H1 (cell line): ENCODE measurements at regions not wholly inside any gene's neighbourhood (a gene's known extent, or its start where the extent isn't known, plus 50 kb on each side); places are given as distances from the start of the nearest gene placed in this dataset.

Experiments
- CTCF ChIA-PET: fragments of 300-600 bp; sonication (Branson Sonifier 250); formaldehyde crosslinking; loops from one replicate; lab custom pipeline; 2021; ENCODE audit not compliant: partially characterized antibody; lab: Charles Lee
- POLR2A ChIA-PET: fragments of 300-600 bp; sonication (Branson Sonifier 250); formaldehyde crosslinking; loops from one replicate; lab custom pipeline; 2021; ENCODE audit warnings: inconsistent platforms; ENCODE audit not compliant: partially characterized antibody; lab: Charles Lee
- DNase-seq, 2 experiments: peaks; one replicate each; pipeline versions ENCODE4 v3.0.0 to v3.0.0-alpha.2; 2010 to 2022; ENCODE audit warnings: low spot score in 2 of 2, low read depth in 1 of 2, mixed read lengths in 1 of 2
- FAIRE-seq: peaks from 2 replicates; lab custom pipeline; 2011; peaks lifted over from hg19 to GRCh38; lab: Jason Lieb, UNC
- H2AFZ ChIP-seq: 2 replicates; pipeline ENCODE4 v1.8.1; 2012; ENCODE audit warnings: low read length, inconsistent platforms
- H2AK5ac ChIP-seq: 2 replicates; pipeline ENCODE4 v1.6.1; 2013; ENCODE audit warnings: low read depth, low read length
- H2BK120ac ChIP-seq: replicated peaks from 2 replicates; pipeline ENCODE3; 2013; ENCODE audit warnings: low read depth, low read length, inconsistent platforms
- H2BK12ac ChIP-seq: 2 replicates; pipeline ENCODE4 v1.6.1; 2013; ENCODE audit warnings: low read depth, low read length
- H2BK15ac ChIP-seq: 2 replicates; pipeline ENCODE4 v1.6.1; 2013; ENCODE audit warnings: low read length
- H2BK20ac ChIP-seq: 2 replicates; pipeline ENCODE4 v1.6.1; 2013; ENCODE audit warnings: low read length
- H2BK5ac ChIP-seq: 2 replicates; pipeline ENCODE4 v1.6.1; 2013; ENCODE audit warnings: low read depth, low read length
- H3K14ac ChIP-seq: 2 replicates; pipeline ENCODE4 v1.6.1; 2013; ENCODE audit warnings: inconsistent platforms; ENCODE audit not compliant: insufficient read length
- H3K18ac ChIP-seq: 2 replicates; pipeline ENCODE4 v1.6.1; 2013; ENCODE audit warnings: low read length; ENCODE audit errors: extremely low read depth
- H3K23ac ChIP-seq: 2 replicates; pipeline ENCODE4 v1.6.1; 2013; ENCODE audit warnings: inconsistent platforms; ENCODE audit not compliant: insufficient read length
- H3K23me2 ChIP-seq: 2 replicates; pipeline ENCODE4 v1.6.1; 2013; ENCODE audit warnings: low read depth, low read length
- H3K27ac ChIP-seq: 2 replicates; pipeline ENCODE4 v1.6.1; 2011; ENCODE audit warnings: low read depth, low read length, inconsistent platforms
- H3K27me3 ChIP-seq, 4 experiments: replicated peaks in 1 of 4; 1 replicate in 1 of 4; 2 replicates in 3 of 4; pipeline versions ENCODE4 v1.6.1 to v1.8.1; 2011 to 2013; ENCODE audit warnings: low read length in 3 of 4, mild to moderate bottlenecking in 3 of 4, inconsistent platforms in 2 of 4, mixed read lengths in 2 of 4, moderate library complexity in 1 of 4; ENCODE audit not compliant: control insufficient read depth in 3 of 4, insufficient read depth in 3 of 4; ENCODE audit errors: extremely low read depth in 1 of 4
- H3K36me3 ChIP-seq, 4 experiments: 2 replicates each; pipeline versions ENCODE4 v1.6.1 to v1.8.1; 2011 to 2013; ENCODE audit warnings: mild to moderate bottlenecking in 4 of 4, low read length in 3 of 4, moderate library complexity in 2 of 4, control low read depth in 1 of 4, inconsistent platforms in 1 of 4; ENCODE audit not compliant: insufficient read depth in 4 of 4, control insufficient read depth in 2 of 4
- H3K4ac ChIP-seq: replicated peaks from 2 replicates; pipeline ENCODE3; 2013; ENCODE audit warnings: low read length, low read depth, mixed read lengths, inconsistent platforms; ENCODE audit not compliant: insufficient read length
- H3K4me1 ChIP-seq, 4 experiments: replicated peaks in 1 of 4; 1 replicate in 1 of 4; 2 replicates in 3 of 4; pipeline versions ENCODE4 v1.6.1 to v1.8.1; 2011 to 2013; ENCODE audit warnings: low read length in 3 of 4, inconsistent platforms in 2 of 4, mixed read lengths in 1 of 4; ENCODE audit not compliant: insufficient read depth in 4 of 4, control insufficient read depth in 3 of 4
- H3K4me2 ChIP-seq, 2 experiments: 2 replicates each; pipeline versions ENCODE4 v1.6.1 to v1.8.1; 2011 to 2013; ENCODE audit warnings: low read depth in 2 of 2, low read length in 2 of 2, control low read depth in 1 of 2, inconsistent platforms in 1 of 2, mild to moderate bottlenecking in 1 of 2; ENCODE audit not compliant: insufficient read depth in 1 of 2
- H3K4me3 ChIP-seq, 4 experiments: fragments of 200-600, 300-600 bp in 1 of 4; sonication (generic), shearing (Covaris generic), sonication (Bioruptor Twin) in 1 of 4; 2 replicates each; pipeline versions ENCODE4 v1.5.1 to v1.8.1; 2011 to 2016; ENCODE audit warnings: low read length in 4 of 4, low read depth in 3 of 4, control low read depth in 2 of 4, inconsistent platforms in 2 of 4, mild to moderate bottlenecking in 2 of 4, mixed read lengths in 1 of 4, moderate library complexity in 1 of 4; ENCODE audit not compliant: insufficient read depth in 2 of 4; ENCODE audit errors: extremely low read depth in 1 of 4
- H3K56ac ChIP-seq: replicated peaks from 2 replicates; pipeline ENCODE3; 2013; ENCODE audit warnings: low read depth, mild to moderate bottlenecking, mixed read lengths, low read length, inconsistent platforms; ENCODE audit not compliant: insufficient read length
- H3K79me1 ChIP-seq: 2 replicates; pipeline ENCODE4 v1.6.1; 2013; ENCODE audit warnings: low read depth, low read length, control low read depth
- H3K79me2 ChIP-seq, 2 experiments: 2 replicates each; pipeline versions ENCODE4 v1.6.1 to v1.8.1; 2012 to 2013; ENCODE audit warnings: low read length in 2 of 2, mild to moderate bottlenecking in 2 of 2, inconsistent platforms in 1 of 2; ENCODE audit not compliant: insufficient read depth in 2 of 2, control insufficient read depth in 1 of 2
- H3K9ac ChIP-seq, 4 experiments: replicated peaks in 1 of 4; 1 replicate in 1 of 4; 2 replicates in 3 of 4; pipeline versions ENCODE4 v1.6.1 to v1.8.1; 2011 to 2013; ENCODE audit warnings: low read depth in 3 of 4, low read length in 3 of 4, control low read depth in 2 of 4, mild to moderate bottlenecking in 2 of 4, moderate library complexity in 2 of 4, inconsistent platforms in 1 of 4; ENCODE audit errors: extremely low read depth in 1 of 4
- H3K9me3 ChIP-seq, 2 experiments: 2 replicates each; pipeline versions ENCODE4 v1.6.1 to v1.8.1; 2012 to 2013; ENCODE audit warnings: mild to moderate bottlenecking in 2 of 2, moderate library complexity in 2 of 2, control low read depth in 1 of 2, inconsistent platforms in 1 of 2, low read depth in 1 of 2, low read length in 1 of 2, mixed read lengths in 1 of 2; ENCODE audit not compliant: insufficient read depth in 2 of 2
- H4K20me1 ChIP-seq, 2 experiments: replicated peaks in 1 of 2; 2 replicates each; pipeline versions ENCODE3 to v1.8.1; 2011 to 2013; ENCODE audit warnings: inconsistent platforms in 2 of 2, low read length in 2 of 2, mild to moderate bottlenecking in 1 of 2; ENCODE audit not compliant: insufficient read depth in 2 of 2, control insufficient read depth in 1 of 2
- H4K5ac ChIP-seq: 2 replicates; pipeline ENCODE4 v1.6.1; 2013; ENCODE audit warnings: low read length, low read depth, mixed read lengths, inconsistent platforms; ENCODE audit not compliant: insufficient read length
- H4K8ac ChIP-seq: 2 replicates; pipeline ENCODE4 v1.8.0; 2013; ENCODE audit warnings: mild to moderate bottlenecking, moderate library complexity, low read length, inconsistent platforms; ENCODE audit not compliant: insufficient read depth; ENCODE audit errors: extremely low read depth
- H4K91ac ChIP-seq: replicated peaks from 2 replicates; pipeline ENCODE3; 2013; ENCODE audit warnings: low read length, mixed read lengths, inconsistent platforms; ENCODE audit not compliant: insufficient read length
- BACH1 ChIP-seq: IDR thresholded peaks from 2 replicates; pipeline ENCODE4 v1.6.1; 2012; ENCODE audit warnings: low read length, improper control_type of control experiment
- CREB1 ChIP-seq: IDR thresholded peaks from 2 replicates; pipeline ENCODE4 v1.6.1; 2012; ENCODE audit warnings: inconsistent platforms
- GABPA ChIP-seq: IDR thresholded peaks from 2 replicates; pipeline ENCODE4 v1.6.1; 2011; ENCODE audit warnings: mild to moderate bottlenecking, low read length, moderate library complexity, borderline replicate concordance; ENCODE audit not compliant: insufficient read depth
- MAX ChIP-seq: IDR thresholded peaks from 2 replicates; pipeline ENCODE4 v1.6.1; 2012; ENCODE audit warnings: inconsistent platforms
- PHF8 ChIP-seq: fragments of 200-600 bp; sonication (generic); conservative IDR thresholded peaks from 2 replicates; pipeline ENCODE4 v1.7.1; 2012; ENCODE audit warnings: low read depth, mild to moderate bottlenecking, inconsistent platforms, low read length, moderate library complexity
- SAP30 ChIP-seq: fragments of 300-600 bp; sonication (generic); IDR thresholded peaks from 2 replicates; pipeline ENCODE4 v1.7.1; 2012; ENCODE audit warnings: low read length, moderate library complexity, mild to moderate bottlenecking, inconsistent platforms; ENCODE audit not compliant: insufficient read depth, insufficient replicate concordance
- SIN3A ChIP-seq, 2 experiments: IDR thresholded peaks in 1 of 2; conservative IDR thresholded peaks in 1 of 2; 2 replicates each; pipeline ENCODE4 v1.6.1; 2011 to 2012; ENCODE audit warnings: low read length in 2 of 2, improper control_type of control experiment in 1 of 2, low read depth in 1 of 2, mild to moderate bottlenecking in 1 of 2
- SIRT6 ChIP-seq: IDR thresholded peaks from one replicate; pipeline ENCODE4 v1.7.1; 2012; ENCODE audit warnings: low read length, inconsistent platforms
- SIX5 ChIP-seq: IDR thresholded peaks from 2 replicates; pipeline ENCODE4 v1.6.1; 2011; ENCODE audit warnings: mild to moderate bottlenecking, low read depth, low read length
- SP1 ChIP-seq: IDR thresholded peaks from 2 replicates; pipeline ENCODE4 v1.6.1; 2011; ENCODE audit warnings: low read depth, low read length
- SP2 ChIP-seq: IDR thresholded peaks from 2 replicates; pipeline ENCODE4 v1.6.1; 2012; ENCODE audit warnings: mild to moderate bottlenecking, low read length, inconsistent platforms
- YY1 ChIP-seq: IDR thresholded peaks from 2 replicates; pipeline ENCODE4 v1.6.1; 2011; ENCODE audit warnings: low read depth, mild to moderate bottlenecking, low read length
- WGBS, 2 experiments: shearing (Covaris generic) in 1 of 2; methylation state at CpG; one replicate each; pipeline versions ENCODE4 v1.1.6 to v1.1.7; 2013 to 2015; ENCODE audit warnings: low lambda C conversion rate in 2 of 2, mixed read lengths in 2 of 2, inconsistent platforms in 1 of 2, low coverage in 1 of 2, missing lambda C conversion rate in 1 of 2; ENCODE audit not compliant: insufficient replicate concordance in 2 of 2, insufficient coverage in 1 of 2, insufficient read length in 1 of 2; ENCODE audit errors: extremely low coverage in 1 of 2, missing lambda C conversion rate in 1 of 2; 5-methylcytosine and 5-hydroxymethylcytosine counted together
- TF ChIP-seq, protein P1 (sequence below), 3 experiments: IDR thresholded peaks; 1 replicate in 2 of 3; 2 replicates in 1 of 3; pipeline versions ENCODE4 v1.5.1 to v1.6.1; 2011; ENCODE audit warnings: low read length in 3 of 3, mild to moderate bottlenecking in 3 of 3, inconsistent platforms in 2 of 3, low read depth in 1 of 3, moderate library complexity in 1 of 3; ENCODE audit not compliant: insufficient read depth in 1 of 3; ENCODE audit errors: control extremely low read depth in 1 of 3

GRCh38 chr4:138751309-138751708 lies 264.3 kb upstream of the NOCT start:
- Histone ChIP-seq H4K91ac (no peak overlapping the region), H4K5ac (no peak overlapping the region), H4K20me1 (no peaks in the 10 kb centered on the region), H3K79me1 (no peaks in the 10 kb centered on the region), H3K23me2 (no peaks in the 10 kb centered on the region), H2BK120ac (no peak overlapping the region), H3K36me3 (no peaks in the 10 kb centered on the region), H3K18ac (no peak overlapping the region), H2BK5ac (no peak overlapping the region), H2BK15ac (no peak overlapping the region), H3K14ac (no peak overlapping the region), H3K27ac (no peak overlapping the region), H2BK20ac (no peak overlapping the region), H2AK5ac (no peak overlapping the region), H3K4me3 (no peak overlapping the region), H3K4me1 (no peaks in the 10 kb centered on the region), H2AFZ (no peak overlapping the region), H3K56ac (no peak overlapping the region), H3K23ac (no peak overlapping the region), H3K4me2 (no peak overlapping the region), H3K9ac (no peak overlapping the region), H3K4ac (no peak overlapping the region), H3K27me3 (no peaks in the 10 kb centered on the region), H2BK12ac (no peak overlapping the region), H4K8ac (no peak overlapping the region), H3K79me2 (no peaks in the 10 kb centered on the region), H3K9me3 (0 out of 4 replicates have a peak, but pooled peaks cover 0 to 8% of the 10 kb centered on the region in 2 experiments)
- ChIA-PET CTCF (interaction anchor here (1.0 kb wide), 1 partner anchor 13 kb away, joined by 3 read pairs; no protein-coding TSS in a partner anchor), POLR2A (no interaction called here)
- DNase-seq (no peak), FAIRE-seq (no peak)
- WGBS, 2 experiments = 100% methylated on average over 3 of the region's 3 CpGs; no CpG with 5 or more reads in 1 of the 2 experiments
- TF ChIP-seq CREB1 (no peak), SIN3A (conservative IDR thresholded peaks at IDR 0.05 in 1 of 2, IDR thresholded peaks at IDR 0.05 in 1 of 2; ENCODE audit: low read depth in 1 of 2, low read length in 2 of 2) (no peak), BACH1 (no peak), SP2 (no peak), SIRT6 (no peak), PHF8 (no peak), YY1 (no peak), SP1 (no peak), MAX (no peak), SAP30 (no peak), SIX5 (no peak), GABPA (no peak)
- TF ChIP-seq, protein P1, sequence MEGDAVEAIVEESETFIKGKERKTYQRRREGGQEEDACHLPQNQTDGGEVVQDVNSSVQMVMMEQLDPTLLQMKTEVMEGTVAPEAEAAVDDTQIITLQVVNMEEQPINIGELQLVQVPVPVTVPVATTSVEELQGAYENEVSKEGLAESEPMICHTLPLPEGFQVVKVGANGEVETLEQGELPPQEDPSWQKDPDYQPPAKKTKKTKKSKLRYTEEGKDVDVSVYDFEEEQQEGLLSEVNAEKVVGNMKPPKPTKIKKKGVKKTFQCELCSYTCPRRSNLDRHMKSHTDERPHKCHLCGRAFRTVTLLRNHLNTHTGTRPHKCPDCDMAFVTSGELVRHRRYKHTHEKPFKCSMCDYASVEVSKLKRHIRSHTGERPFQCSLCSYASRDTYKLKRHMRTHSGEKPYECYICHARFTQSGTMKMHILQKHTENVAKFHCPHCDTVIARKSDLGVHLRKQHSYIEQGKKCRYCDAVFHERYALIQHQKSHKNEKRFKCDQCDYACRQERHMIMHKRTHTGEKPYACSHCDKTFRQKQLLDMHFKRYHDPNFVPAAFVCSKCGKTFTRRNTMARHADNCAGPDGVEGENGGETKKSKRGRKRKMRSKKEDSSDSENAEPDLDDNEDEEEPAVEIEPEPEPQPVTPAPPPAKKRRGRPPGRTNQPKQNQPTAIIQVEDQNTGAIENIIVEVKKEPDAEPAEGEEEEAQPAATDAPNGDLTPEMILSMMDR (IDR thresholded peaks at IDR 0.05; ENCODE audit: control extremely low read depth in 1 of 3, insufficient read depth in 1 of 3, low read depth in 1 of 3, low read length in 3 of 3) = no peak
